Osteocyte (in vitro differentiated cells): ENCODE measurements at regions not wholly inside any gene's neighbourhood (a gene's known extent, or its start where the extent isn't known, plus 50 kb on each side); places are given as distances from the start of the nearest gene placed in this dataset.

ENCODE experiments used
- DNase-seq: peaks from one replicate; pipeline ENCODE4 v3.0.0; 2021; ENCODE audit warnings: mixed read lengths; ENCODE audit not compliant: unreplicated experiment; ENCODE audit errors: extremely low spot score
- H3K27ac Mint-ChIP-seq: one replicate; pipeline ENCODE4 v1.8.0; 2021; ENCODE audit warnings: mild to moderate bottlenecking, mixed read lengths; ENCODE audit not compliant: unreplicated experiment
- H3K27me3 Mint-ChIP-seq: one replicate; pipeline ENCODE4 v1.8.0; 2021; ENCODE audit warnings: mixed read lengths; ENCODE audit not compliant: unreplicated experiment
- H3K36me3 Mint-ChIP-seq: one replicate; pipeline ENCODE4 v1.8.0; 2021; ENCODE audit warnings: mixed read lengths; ENCODE audit not compliant: unreplicated experiment
- H3K4me1 Mint-ChIP-seq: one replicate; pipeline ENCODE4 v1.8.0; 2021; ENCODE audit warnings: mixed read lengths; ENCODE audit not compliant: unreplicated experiment
- H3K4me3 Mint-ChIP-seq: one replicate; pipeline ENCODE4 v1.8.0; 2021; ENCODE audit warnings: mild to moderate bottlenecking, moderate library complexity, mixed read lengths; ENCODE audit not compliant: unreplicated experiment
- H3K9me3 Mint-ChIP-seq: one replicate; pipeline ENCODE4 v1.8.0; 2021; ENCODE audit warnings: mixed read lengths; ENCODE audit not compliant: unreplicated experiment
- CTCF ChIP-seq: fragments of 200-600 bp; sonication (generic); IDR thresholded peaks from 2 replicates; pipeline ENCODE4 v1.5.0; 2021; ENCODE audit warnings: antibody characterized with exemption, mild to moderate bottlenecking, moderate library complexity

- no peak for DNase-seq
- no peaks in the 10 kb centered on the region for H3K36me3 Mint-ChIP-seq
- H3K4me1 Mint-ChIP-seq, result no peaks in the 10 kb centered on the region
- TF ChIP-seq CTCF, result no peak
- H3K9me3 Mint-ChIP-seq, result peaks cover 6% of the 10 kb centered on the region
- H3K27ac Mint-ChIP-seq, result no peak overlapping the region
- H3K27me3 Mint-ChIP-seq, result no peaks in the 10 kb centered on the region
- H3K4me3 Mint-ChIP-seq, result no peak overlapping the region
Measured at GRCh38 chr11:42593441-42593840, 718.4 kb upstream of the API5 start.

- DNase-seq, result no peak
- no peak for TF ChIP-seq CTCF
- no peaks in the 10 kb centered on the region for H3K4me1 Mint-ChIP-seq
- no peaks in the 10 kb centered on the region for H3K36me3 Mint-ChIP-seq
- no peak overlapping the region for H3K4me3 Mint-ChIP-seq
- no peaks in the 10 kb centered on the region for H3K27me3 Mint-ChIP-seq
- H3K27ac Mint-ChIP-seq, result no peak overlapping the region
- H3K9me3 Mint-ChIP-seq, result no peaks in the 10 kb centered on the region
Measured at GRCh38 chr11:42595876-42596275, 715.9 kb upstream of the API5 start.

DNA sequence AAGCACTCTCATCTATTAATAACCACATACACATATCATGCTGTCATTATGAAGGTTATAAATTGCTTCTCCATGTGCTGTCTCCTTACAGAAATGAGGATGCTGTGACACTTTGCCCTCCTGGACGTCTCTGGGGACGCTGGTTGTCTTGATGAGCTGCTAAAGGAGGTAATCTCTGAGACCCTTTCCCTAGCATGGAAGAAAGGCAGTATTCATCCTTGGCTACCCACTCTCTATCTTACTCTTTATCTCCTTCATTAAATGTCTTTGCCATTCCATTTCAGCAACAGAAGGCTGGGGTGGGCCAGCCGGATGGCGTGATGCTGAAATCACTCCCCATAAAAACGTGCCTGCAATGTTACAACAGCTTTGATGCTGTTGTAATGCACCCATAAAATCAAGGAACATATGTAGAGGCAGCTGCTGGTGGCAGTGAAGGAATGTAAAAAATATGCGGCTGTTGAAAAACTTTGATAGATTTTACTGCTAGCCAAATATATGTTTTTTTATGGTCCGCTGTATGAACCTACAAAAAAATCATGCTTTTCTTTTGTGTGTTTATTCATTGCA lies 715.1 kb upstream of the API5 start:
- no peak for DNase-seq
- Mint-ChIP-seq H3K36me3 (no peaks in the 10 kb centered on the region), H3K9me3 (no peaks in the 10 kb centered on the region), H3K4me3 (no peak overlapping the region), H3K27me3 (no peaks in the 10 kb centered on the region), H3K27ac (no peak overlapping the region), H3K4me1 (no peaks in the 10 kb centered on the region)
- TF ChIP-seq CTCF, result no peak

- DNase-seq, result no peak
- Mint-ChIP-seq H3K27ac (no peak overlapping the region), H3K4me3 (no peak overlapping the region), H3K27me3 (no peaks in the 10 kb centered on the region), H3K4me1 (no peaks in the 10 kb centered on the region), H3K36me3 (no peaks in the 10 kb centered on the region), H3K9me3 (peaks cover 6% of the 10 kb centered on the region)
- no peak for TF ChIP-seq CTCF
Measured at GRCh38 chr11:42598341-42598740, 713.5 kb upstream of the API5 start.

- no peak for TF ChIP-seq CTCF
- DNase-seq, result no peak
- Mint-ChIP-seq H3K4me1 (no peaks in the 10 kb centered on the region), H3K36me3 (no peaks in the 10 kb centered on the region), H3K9me3 (peaks cover 17% of the 10 kb centered on the region), H3K4me3 (no peak overlapping the region), H3K27me3 (no peaks in the 10 kb centered on the region), H3K27ac (no peak overlapping the region)
Measured at GRCh38 chr11:42620796-42621195, 691.0 kb upstream of the API5 start.
